H1 (cell line): ENCODE measurements at regions not wholly inside any gene's neighbourhood (a gene's known extent, or its start where the extent isn't known, plus 50 kb on each side); places are given as distances from the start of the nearest gene placed in this dataset.

ENCODE experiments used
- KDM4A ChIP-seq: IDR thresholded peaks from one replicate; pipeline ENCODE4 v1.7.1; 2012; ENCODE audit warnings: low read depth, mild to moderate bottlenecking, moderate library complexity, low read length, inconsistent platforms; ENCODE audit not compliant: severe bottlenecking
- POLR2A ChIP-seq, 2 experiments: IDR thresholded peaks; 1 replicate in 1 of 2; 2 replicates in 1 of 2; pipeline ENCODE4 v1.6.1; 2011; ENCODE audit warnings: low read depth in 2 of 2, low read length in 2 of 2, mild to moderate bottlenecking in 2 of 2; ENCODE audit errors: control extremely low read depth in 1 of 2
- YY1 ChIP-seq: IDR thresholded peaks from 2 replicates; pipeline ENCODE4 v1.6.1; 2011; ENCODE audit warnings: low read depth, mild to moderate bottlenecking, low read length
- TF ChIP-seq, protein P1 (sequence below): fragments of 300-600 bp; sonication (generic); IDR thresholded peaks from 2 replicates; pipeline ENCODE4 v1.7.1; 2012; ENCODE audit warnings: low read length, moderate library complexity, mild to moderate bottlenecking, inconsistent platforms; ENCODE audit not compliant: insufficient replicate concordance

DNA sequence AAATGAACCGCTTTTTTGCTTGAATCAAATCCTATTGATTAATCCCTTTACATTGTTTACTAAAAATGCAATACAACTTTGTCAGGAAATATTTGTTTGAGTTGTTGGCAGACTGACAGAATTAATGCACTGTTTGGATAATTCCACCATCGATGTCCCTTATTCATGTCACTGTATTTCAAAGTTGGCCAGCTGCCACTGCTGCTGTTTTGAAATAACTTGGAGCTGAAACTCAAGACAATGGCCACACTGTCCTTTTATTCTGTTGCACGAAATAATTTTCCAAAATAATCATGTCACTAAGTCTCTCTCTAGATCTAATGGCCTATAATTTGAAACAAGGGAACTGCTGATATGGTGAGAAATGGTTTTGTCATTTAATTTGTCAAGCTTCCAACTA lies 55.2 kb upstream of the PAX3 start (continued):
- TF ChIP-seq, protein P1, sequence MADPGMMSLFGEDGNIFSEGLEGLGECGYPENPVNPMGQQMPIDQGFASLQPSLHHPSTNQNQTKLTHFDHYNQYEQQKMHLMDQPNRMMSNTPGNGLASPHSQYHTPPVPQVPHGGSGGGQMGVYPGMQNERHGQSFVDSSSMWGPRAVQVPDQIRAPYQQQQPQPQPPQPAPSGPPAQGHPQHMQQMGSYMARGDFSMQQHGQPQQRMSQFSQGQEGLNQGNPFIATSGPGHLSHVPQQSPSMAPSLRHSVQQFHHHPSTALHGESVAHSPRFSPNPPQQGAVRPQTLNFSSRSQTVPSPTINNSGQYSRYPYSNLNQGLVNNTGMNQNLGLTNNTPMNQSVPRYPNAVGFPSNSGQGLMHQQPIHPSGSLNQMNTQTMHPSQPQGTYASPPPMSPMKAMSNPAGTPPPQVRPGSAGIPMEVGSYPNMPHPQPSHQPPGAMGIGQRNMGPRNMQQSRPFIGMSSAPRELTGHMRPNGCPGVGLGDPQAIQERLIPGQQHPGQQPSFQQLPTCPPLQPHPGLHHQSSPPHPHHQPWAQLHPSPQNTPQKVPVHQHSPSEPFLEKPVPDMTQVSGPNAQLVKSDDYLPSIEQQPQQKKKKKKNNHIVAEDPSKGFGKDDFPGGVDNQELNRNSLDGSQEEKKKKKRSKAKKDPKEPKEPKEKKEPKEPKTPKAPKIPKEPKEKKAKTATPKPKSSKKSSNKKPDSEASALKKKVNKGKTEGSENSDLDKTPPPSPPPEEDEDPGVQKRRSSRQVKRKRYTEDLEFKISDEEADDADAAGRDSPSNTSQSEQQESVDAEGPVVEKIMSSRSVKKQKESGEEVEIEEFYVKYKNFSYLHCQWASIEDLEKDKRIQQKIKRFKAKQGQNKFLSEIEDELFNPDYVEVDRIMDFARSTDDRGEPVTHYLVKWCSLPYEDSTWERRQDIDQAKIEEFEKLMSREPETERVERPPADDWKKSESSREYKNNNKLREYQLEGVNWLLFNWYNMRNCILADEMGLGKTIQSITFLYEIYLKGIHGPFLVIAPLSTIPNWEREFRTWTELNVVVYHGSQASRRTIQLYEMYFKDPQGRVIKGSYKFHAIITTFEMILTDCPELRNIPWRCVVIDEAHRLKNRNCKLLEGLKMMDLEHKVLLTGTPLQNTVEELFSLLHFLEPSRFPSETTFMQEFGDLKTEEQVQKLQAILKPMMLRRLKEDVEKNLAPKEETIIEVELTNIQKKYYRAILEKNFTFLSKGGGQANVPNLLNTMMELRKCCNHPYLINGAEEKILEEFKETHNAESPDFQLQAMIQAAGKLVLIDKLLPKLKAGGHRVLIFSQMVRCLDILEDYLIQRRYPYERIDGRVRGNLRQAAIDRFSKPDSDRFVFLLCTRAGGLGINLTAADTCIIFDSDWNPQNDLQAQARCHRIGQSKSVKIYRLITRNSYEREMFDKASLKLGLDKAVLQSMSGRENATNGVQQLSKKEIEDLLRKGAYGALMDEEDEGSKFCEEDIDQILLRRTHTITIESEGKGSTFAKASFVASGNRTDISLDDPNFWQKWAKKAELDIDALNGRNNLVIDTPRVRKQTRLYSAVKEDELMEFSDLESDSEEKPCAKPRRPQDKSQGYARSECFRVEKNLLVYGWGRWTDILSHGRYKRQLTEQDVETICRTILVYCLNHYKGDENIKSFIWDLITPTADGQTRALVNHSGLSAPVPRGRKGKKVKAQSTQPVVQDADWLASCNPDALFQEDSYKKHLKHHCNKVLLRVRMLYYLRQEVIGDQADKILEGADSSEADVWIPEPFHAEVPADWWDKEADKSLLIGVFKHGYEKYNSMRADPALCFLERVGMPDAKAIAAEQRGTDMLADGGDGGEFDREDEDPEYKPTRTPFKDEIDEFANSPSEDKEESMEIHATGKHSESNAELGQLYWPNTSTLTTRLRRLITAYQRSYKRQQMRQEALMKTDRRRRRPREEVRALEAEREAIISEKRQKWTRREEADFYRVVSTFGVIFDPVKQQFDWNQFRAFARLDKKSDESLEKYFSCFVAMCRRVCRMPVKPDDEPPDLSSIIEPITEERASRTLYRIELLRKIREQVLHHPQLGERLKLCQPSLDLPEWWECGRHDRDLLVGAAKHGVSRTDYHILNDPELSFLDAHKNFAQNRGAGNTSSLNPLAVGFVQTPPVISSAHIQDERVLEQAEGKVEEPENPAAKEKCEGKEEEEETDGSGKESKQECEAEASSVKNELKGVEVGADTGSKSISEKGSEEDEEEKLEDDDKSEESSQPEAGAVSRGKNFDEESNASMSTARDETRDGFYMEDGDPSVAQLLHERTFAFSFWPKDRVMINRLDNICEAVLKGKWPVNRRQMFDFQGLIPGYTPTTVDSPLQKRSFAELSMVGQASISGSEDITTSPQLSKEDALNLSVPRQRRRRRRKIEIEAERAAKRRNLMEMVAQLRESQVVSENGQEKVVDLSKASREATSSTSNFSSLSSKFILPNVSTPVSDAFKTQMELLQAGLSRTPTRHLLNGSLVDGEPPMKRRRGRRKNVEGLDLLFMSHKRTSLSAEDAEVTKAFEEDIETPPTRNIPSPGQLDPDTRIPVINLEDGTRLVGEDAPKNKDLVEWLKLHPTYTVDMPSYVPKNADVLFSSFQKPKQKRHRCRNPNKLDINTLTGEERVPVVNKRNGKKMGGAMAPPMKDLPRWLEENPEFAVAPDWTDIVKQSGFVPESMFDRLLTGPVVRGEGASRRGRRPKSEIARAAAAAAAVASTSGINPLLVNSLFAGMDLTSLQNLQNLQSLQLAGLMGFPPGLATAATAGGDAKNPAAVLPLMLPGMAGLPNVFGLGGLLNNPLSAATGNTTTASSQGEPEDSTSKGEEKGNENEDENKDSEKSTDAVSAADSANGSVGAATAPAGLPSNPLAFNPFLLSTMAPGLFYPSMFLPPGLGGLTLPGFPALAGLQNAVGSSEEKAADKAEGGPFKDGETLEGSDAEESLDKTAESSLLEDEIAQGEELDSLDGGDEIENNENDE = no peak
- TF ChIP-seq KDM4A = no peak
- no peak for TF ChIP-seq POLR2A (IDR thresholded peaks at IDR 0.05; ENCODE audit: control extremely low read depth in 1 of 2, low read depth in 2 of 2, low read length in 2 of 2)
- TF ChIP-seq YY1 = no peak
